HG02610 (cell line): ENCODE measurements at regions not wholly inside any gene's neighbourhood (a gene's known extent, or its start where the extent isn't known, plus 50 kb on each side); places are given as distances from the start of the nearest gene placed in this dataset.

Experiments used
- ATAC-seq: cut with Tn5 transposase; IDR thresholded peaks from one replicate; pipeline ENCODE4 v1.9.1; 2021; ENCODE audit warnings: mild to moderate bottlenecking, moderate library complexity; ENCODE audit not compliant: unreplicated experiment

- no peak for ATAC-seq
These were observed 135.1 kb downstream of the ID4 start for GRCh38 chr6:19972221-19972620.

- no peak for ATAC-seq
These were observed 139.4 kb downstream of the ID4 start for GRCh38 chr6:19976411-19977129.

GRCh38 chr6:19979059-19979458 is 141.9 kb downstream of the ID4 start:
- ATAC-seq = no peak

GRCh38 chr6:19979986-19980385 is 142.8 kb downstream of the ID4 start:
- ATAC-seq = no peak

GRCh38 chr6:19983374-19983773 is 146.2 kb downstream of the ID4 start:
- ATAC-seq = no peak

GRCh38 chr6:19986691-19987438 is 149.7 kb downstream of the ID4 start:
- no peak for ATAC-seq

- ATAC-seq = no peak
These were observed 151.4 kb downstream of the ID4 start for GRCh38 chr6:19988555-19988954.

- ATAC-seq = no peak
These were observed 154.0 kb downstream of the ID4 start for GRCh38 chr6:19991176-19991575.

- ATAC-seq = no peak
These were observed 157.7 kb downstream of the ID4 start for GRCh38 chr6:19994909-19995308.

- no peak for ATAC-seq
These were observed 158.5 kb downstream of the ID4 start for GRCh38 chr6:19995575-19996257.

GRCh38 chr6:19997104-19997503 is 159.9 kb downstream of the ID4 start:
- no peak for ATAC-seq

GRCh38 chr6:19998541-19998940 is 161.4 kb downstream of the ID4 start:
- ATAC-seq = no peak

- peak; percentile 77 for ATAC-seq
These were observed 162.4 kb downstream of the ID4 start for GRCh38 chr6:19999319-20000191.

- no peak for ATAC-seq
These were observed 164.1 kb downstream of the ID4 start for GRCh38 chr6:20001286-20001685.

GRCh38 chr6:20006037-20006436 is 168.9 kb downstream of the ID4 start:
- no peak for ATAC-seq

- no peak for ATAC-seq
These were observed 171.0 kb downstream of the ID4 start for GRCh38 chr6:20008131-20008530.

GRCh38 chr6:20013066-20013861 is 176.1 kb downstream of the ID4 start:
- no peak for ATAC-seq

GRCh38 chr6:20014508-20014907 is 177.3 kb downstream of the ID4 start:
- no peak for ATAC-seq

GRCh38 chr6:20020526-20020925 is 183.4 kb downstream of the ID4 start:
- no peak for ATAC-seq

- no peak for ATAC-seq
These were observed 184.6 kb downstream of the ID4 start for GRCh38 chr6:20021795-20022194.
